Activated naive CD4-positive, alpha-beta T cell treated with anti-CD3 and anti-CD28 coated beads, Interleukin-2, amount 50 U/mL, for 72 hours (primary cell): ENCODE measurements at regions not wholly inside any gene's neighbourhood (a gene's known extent, or its start where the extent isn't known, plus 50 kb on each side); places are given as distances from the start of the nearest gene placed in this dataset.

Source experiments
- ATAC-seq, 2 donors: fragments of 150-1000 bp; cut with Tn5 transposase; 2 replicates each; pipeline ENCODE4 v1.10.0; 2021; ENCODE audit warnings: mild to moderate bottlenecking in 2 of 2, moderate library complexity in 2 of 2
- DNase-seq, 2 donors: peaks; one replicate each; pipeline ENCODE4 v3.0.0; 2021 to 2022; ENCODE audit warnings: low spot score in 2 of 2
- H3K27ac Mint-ChIP-seq, 2 donors: one replicate each; pipeline ENCODE4 v1.8.0; 2022; ENCODE audit warnings: mild to moderate bottlenecking in 2 of 2, mixed read lengths in 2 of 2
- H3K36me3 Mint-ChIP-seq, 2 donors: one replicate each; pipeline ENCODE4 v1.8.0; 2022; ENCODE audit warnings: mixed read lengths in 2 of 2
- H3K9me3 Mint-ChIP-seq, 2 donors: one replicate each; pipeline ENCODE4 v1.8.0; 2022; ENCODE audit warnings: mixed read lengths in 2 of 2

DNA sequence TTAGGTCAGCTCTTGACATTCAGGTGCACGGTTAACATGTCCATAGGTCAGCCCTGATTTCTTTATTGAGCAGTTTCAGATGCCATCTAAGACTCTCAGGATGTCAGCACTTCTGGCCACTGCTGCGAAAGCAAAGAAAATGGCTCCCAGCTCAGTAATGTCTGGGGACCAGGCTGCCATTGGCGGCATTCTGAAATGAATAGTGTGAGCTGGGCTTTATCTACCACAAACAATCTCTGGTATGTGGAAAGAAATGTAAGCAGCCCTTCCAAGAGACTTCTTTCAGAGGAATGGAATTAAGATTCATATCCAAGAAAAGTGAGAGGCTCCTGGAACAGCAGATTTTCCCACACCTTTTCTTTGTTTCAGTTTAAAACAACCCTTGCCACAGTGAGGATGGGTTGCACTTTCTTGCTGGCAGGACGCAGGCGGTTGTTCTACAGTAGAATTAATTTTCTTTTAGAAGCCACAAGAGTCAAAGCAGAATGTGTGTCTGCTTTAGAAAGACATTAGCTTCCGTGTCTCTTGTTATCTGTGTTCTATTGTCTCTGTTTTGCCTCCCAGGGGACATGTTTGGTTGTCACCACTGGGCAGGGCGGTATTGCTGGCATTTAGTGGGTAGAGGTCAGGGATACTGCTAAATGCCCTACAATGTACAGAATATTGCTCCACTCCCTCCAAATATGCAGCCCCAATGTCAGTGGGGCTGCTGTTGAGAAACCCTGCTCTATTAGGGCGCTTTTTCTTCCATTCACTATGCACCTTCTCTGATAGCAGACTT, 149.9 kb upstream of the ANKH start:
- no peak for DNase-seq
- ATAC-seq = no peak
- Mint-ChIP-seq H3K27ac (no peak overlapping the region), H3K9me3 (peaks cover 4 to 11% of the 10 kb centered on the region in 2 donors), H3K36me3 (peaks cover 5 to 14% of the 10 kb centered on the region in 2 donors)

GRCh38 chr5:15020736-15021135, 149.2 kb upstream of the ANKH start:
- Mint-ChIP-seq H3K27ac (no peak overlapping the region), H3K36me3 (peaks cover 5 to 14% of the 10 kb centered on the region in 2 donors), H3K9me3 (peaks cover 4 to 11% of the 10 kb centered on the region in 2 donors)
- no peak for DNase-seq
- ATAC-seq = no peak

DNA sequence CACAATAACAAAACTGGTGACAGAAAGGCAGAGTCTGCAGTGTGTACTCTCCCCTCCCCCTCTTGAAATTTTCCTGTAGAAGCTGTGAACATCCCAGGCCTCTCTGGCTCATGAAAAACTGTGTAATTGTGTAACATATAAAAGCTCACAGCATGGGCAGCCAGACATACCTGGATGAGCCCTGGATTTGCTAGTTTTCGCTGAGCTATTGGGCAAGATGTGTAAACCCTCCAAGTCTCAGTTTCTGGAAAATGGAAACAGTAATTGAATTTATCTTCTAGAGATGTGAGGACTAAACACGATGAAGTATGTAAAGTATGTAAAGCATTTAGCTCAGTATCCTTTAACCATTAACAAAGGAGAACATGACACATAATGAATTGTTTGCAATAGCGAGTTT, 143.2 kb upstream of the ANKH start:
- ATAC-seq (no peak), DNase-seq (no peak)
- H3K9me3 Mint-ChIP-seq = peaks cover 4 to 11% of the 10 kb centered on the region in 2 donors
- H3K36me3 Mint-ChIP-seq = peaks cover 5 to 14% of the 10 kb centered on the region in 2 donors
- no peak overlapping the region for H3K27ac Mint-ChIP-seq

- peak; percentile 61 to 73 for ATAC-seq
- H3K9me3 Mint-ChIP-seq = peaks cover 4 to 11% of the 10 kb centered on the region in 2 donors
- DNase-seq = no peak
- no peak overlapping the region for H3K27ac Mint-ChIP-seq
- peaks cover 5 to 14% of the 10 kb centered on the region in 2 donors for H3K36me3 Mint-ChIP-seq
Observed at GRCh38 chr5:15013654-15014463, 142.3 kb upstream of the ANKH start.

DNA sequence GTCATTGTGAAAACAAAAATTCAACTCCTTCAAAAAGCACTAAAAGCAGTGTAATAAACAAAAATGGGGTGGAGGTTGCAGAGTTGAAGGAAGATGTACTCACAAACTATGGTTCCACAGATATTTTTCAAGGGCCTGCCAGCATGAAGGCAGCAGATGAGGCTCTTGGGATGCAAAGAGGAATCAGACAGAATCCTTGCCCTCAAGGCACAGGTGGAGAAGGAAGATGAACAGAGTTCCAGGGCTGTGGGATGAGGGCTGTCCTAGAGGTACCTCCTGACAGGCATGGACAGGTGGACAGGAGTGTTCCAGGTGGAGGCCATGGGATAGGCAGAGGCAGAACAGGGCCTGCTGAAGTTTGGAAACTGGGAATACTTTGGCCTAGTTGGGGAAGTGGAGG, 140.5 kb upstream of the ANKH start:
- Mint-ChIP-seq H3K36me3 (peaks cover 1 to 2% of the 10 kb centered on the region in 2 donors), H3K27ac (peak overlapping the region in 1 of 2 donors; percentile 67), H3K9me3 (peaks cover under 1 to 2% of the 10 kb centered on the region in 2 donors)
- no peak for ATAC-seq
- no peak for DNase-seq

DNA sequence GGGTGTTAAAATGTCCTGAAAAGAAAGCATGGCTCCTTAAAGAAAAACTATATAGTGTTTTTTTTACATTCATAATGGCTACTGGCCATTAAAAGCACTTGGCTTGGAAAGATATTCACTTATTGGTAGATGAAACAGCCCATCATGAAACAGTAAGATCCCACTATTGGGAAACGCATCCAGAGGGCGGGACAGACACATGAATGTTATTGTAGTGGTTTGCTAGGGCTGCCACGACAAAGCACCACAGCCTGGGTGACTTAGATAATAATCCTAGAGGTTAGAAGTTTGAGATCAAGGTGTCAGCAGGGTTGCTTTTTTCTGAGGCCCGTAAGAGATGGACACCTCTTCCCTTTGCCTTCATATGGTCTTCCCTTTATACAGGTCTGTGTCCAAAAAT, 139.4 kb upstream of the ANKH start:
- ATAC-seq = no peak
- Mint-ChIP-seq H3K36me3 (no peaks in the 10 kb centered on the region), H3K9me3 (no peaks in the 10 kb centered on the region), H3K27ac (no peak overlapping the region)
- no peak for DNase-seq

DNA sequence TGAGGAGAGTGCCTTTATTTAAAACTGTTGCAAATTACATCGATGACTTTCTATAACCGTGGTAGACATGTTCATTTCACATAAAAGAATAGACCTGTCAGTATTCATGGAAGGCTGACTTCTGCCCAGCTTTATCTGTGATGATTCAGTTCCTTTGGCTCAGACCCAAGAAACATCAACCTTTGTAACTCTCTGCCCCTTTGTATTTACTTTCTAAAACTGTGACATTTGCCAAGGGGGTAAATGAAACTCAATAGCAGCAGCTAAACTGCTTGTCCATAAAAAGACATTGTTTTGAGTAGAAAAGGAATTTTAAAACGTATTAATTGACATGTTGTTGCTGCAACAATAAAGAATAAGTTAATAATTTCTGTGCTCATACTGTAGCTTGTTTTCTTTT, 137.8 kb upstream of the ANKH start:
- Mint-ChIP-seq H3K27ac (no peak overlapping the region), H3K36me3 (no peaks in the 10 kb centered on the region), H3K9me3 (no peaks in the 10 kb centered on the region)
- no peak for DNase-seq
- ATAC-seq = no peak

GRCh38 chr5:15008921-15009320, 137.3 kb upstream of the ANKH start:
- ATAC-seq = no peak
- Mint-ChIP-seq H3K27ac (peak overlapping the region in 1 of 2 donors; percentile 5), H3K36me3 (no peaks in the 10 kb centered on the region), H3K9me3 (no peaks in the 10 kb centered on the region)
- DNase-seq = no peak

- Mint-ChIP-seq H3K9me3 (no peaks in the 10 kb centered on the region), H3K27ac (no peak overlapping the region), H3K36me3 (no peaks in the 10 kb centered on the region)
- no peak for ATAC-seq
- no peak for DNase-seq
Observed at GRCh38 chr5:15008476-15008875, 136.9 kb upstream of the ANKH start.

DNA sequence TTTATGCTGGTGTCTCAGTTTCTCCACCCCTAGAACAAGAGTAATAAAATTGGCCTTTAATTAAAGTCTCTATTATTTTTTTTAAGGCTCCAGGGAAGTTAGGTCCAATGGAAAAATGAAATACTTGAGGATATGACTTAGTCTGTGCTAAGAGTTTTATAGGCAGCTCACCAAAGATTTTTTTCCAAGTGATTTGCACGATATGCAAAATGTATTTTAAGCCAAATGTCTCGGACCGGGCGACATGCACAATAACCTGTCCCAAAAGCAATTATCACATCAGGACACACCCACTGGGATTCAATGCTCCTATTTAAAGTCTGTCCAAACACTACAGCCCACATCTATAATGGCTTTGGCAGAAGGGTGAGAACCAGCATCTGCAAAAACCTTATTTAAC, 136.1 kb upstream of the ANKH start:
- ATAC-seq = no peak
- Mint-ChIP-seq H3K9me3 (no peaks in the 10 kb centered on the region), H3K36me3 (no peaks in the 10 kb centered on the region), H3K27ac (no peak overlapping the region)
- no peak for DNase-seq

DNA sequence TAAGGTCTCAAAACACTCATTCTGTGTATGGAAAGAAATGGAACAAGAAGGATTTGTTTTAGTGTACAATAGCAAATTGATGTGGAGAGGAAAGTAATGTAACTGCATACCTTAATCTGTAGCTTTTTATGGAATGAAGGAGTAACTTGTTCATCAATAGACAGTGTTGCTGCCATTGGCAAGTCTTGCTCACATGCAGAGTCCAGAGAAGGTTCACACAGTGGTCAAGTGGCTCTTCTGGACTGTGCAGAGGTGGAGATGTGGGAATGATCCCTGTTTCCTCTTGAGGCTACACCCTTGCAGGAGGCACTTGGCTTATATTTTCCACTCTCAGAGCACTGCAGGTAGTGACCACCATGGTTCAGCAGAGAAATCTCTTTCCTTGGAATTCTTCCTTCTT, 132.9 kb upstream of the ANKH start:
- no peaks in the 10 kb centered on the region for H3K36me3 Mint-ChIP-seq
- no peak for ATAC-seq
- no peak for DNase-seq
- no peak overlapping the region for H3K27ac Mint-ChIP-seq
- no peaks in the 10 kb centered on the region for H3K9me3 Mint-ChIP-seq

GRCh38 chr5:15003511-15003920, 131.9 kb upstream of the ANKH start:
- ATAC-seq (peak; percentile 89 to 93), DNase-seq (peak in 1 of 2 donors; percentile 40)
- Mint-ChIP-seq H3K27ac (no peak overlapping the region), H3K9me3 (peaks cover under 1% of the 10 kb centered on the region in 2 donors), H3K36me3 (peaks cover 0 to 2% of the 10 kb centered on the region in 2 donors)

GRCh38 chr5:15002791-15003190, 131.2 kb upstream of the ANKH start:
- Mint-ChIP-seq H3K9me3 (peaks cover 5 to 6% of the 10 kb centered on the region in 2 donors), H3K27ac (no peak overlapping the region), H3K36me3 (peaks cover 0 to 5% of the 10 kb centered on the region in 2 donors)
- ATAC-seq (no peak), DNase-seq (no peak)

DNA sequence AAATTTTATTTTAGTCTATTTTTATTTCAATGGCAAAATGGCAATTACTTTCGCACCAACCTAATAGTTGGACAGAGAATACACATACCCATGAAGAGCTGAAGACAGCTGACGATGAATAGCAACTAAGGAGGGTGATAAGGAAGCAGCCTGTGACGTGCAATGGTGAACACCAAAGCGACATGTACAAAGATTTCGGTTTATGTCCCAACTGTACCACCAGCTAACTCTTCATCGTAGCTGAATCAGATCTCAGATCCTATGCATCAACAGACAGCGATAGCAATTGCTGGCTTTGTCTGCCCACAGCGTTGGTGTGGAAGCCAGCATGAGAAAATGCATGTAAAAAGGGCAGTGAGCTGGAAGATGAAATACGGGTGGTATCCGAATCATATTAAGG, 130.6 kb upstream of the ANKH start:
- Mint-ChIP-seq H3K36me3 (peaks cover 0 to 5% of the 10 kb centered on the region in 2 donors), H3K9me3 (peaks cover 5 to 6% of the 10 kb centered on the region in 2 donors), H3K27ac (no peak overlapping the region)
- ATAC-seq (no peak), DNase-seq (no peak)

DNA sequence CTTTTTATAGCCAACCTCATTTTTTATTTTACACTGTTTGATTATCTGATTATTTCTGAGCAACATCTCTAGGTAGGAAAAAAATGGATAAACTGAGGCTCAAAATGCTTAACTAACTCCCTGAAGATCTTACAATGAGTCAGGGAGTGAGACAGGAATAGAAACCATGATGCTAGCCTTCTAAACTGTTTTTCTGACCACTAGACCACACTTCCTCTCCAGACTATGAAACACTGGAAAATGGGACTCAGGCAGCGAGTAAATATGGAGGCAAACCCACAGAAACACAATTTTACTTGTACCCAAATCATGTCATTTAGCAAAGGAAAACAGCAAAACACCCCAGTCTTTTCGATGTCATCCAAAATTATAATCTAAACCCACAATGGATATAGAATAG, 129.9 kb upstream of the ANKH start:
- Mint-ChIP-seq H3K27ac (no peak overlapping the region), H3K36me3 (peaks cover 0 to 5% of the 10 kb centered on the region in 2 donors), H3K9me3 (peaks cover 5 to 6% of the 10 kb centered on the region in 2 donors)
- no peak for DNase-seq
- ATAC-seq = peak; percentile 49 to 71

GRCh38 chr5:14998491-14998890, 126.9 kb upstream of the ANKH start:
- Mint-ChIP-seq H3K36me3 (peaks cover 0 to 5% of the 10 kb centered on the region in 2 donors), H3K27ac (no peak overlapping the region), H3K9me3 (peaks cover 5 to 6% of the 10 kb centered on the region in 2 donors)
- DNase-seq (no peak), ATAC-seq (no peak)

DNA sequence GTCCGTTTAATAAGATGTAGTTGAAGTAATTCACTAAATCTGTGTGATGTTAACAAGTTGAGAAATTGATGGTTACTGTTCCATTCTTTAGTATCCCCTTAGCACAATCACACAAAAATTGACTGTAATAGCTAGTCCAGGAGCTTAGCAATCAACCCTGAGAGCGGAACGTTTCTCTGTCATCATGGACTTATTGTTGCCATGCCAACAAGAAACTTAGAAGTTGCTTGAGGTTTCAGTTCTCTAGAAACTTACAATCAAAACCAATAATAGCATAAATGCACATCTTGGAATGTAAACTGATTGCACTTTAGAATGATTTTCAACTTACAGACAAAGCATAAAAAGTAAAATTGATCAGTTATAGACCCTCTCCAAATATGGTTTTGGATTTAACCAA, 125.4 kb upstream of the ANKH start:
- DNase-seq (no peak), ATAC-seq (no peak)
- Mint-ChIP-seq H3K27ac (no peak overlapping the region), H3K36me3 (peaks cover 0 to 5% of the 10 kb centered on the region in 2 donors), H3K9me3 (peaks cover 5 to 6% of the 10 kb centered on the region in 2 donors)
